Transverse colon (tissue), 4 donors: ENCODE measurements at regions not wholly inside any gene's neighbourhood (a gene's known extent, or its start where the extent isn't known, plus 50 kb on each side); places are given as distances from the start of the nearest gene placed in this dataset.

Experiments used
- EP300 ChIP-seq: sonication (generic); formaldehyde crosslinking; IDR thresholded peaks from one replicate; pipeline ENCODE4 v1.6.1; 2017; ENCODE audit warnings: antibody characterized with exemption, low read depth
- POLR2A ChIP-seq: fragments of 450-650 bp; IDR thresholded peaks from one replicate; pipeline ENCODE4 v1.6.1; 2016; ENCODE audit warnings: antibody characterized with exemption, mild to moderate bottlenecking, moderate library complexity
- POLR2AphosphoS5 ChIP-seq, 3 donors: sonication (generic); formaldehyde crosslinking; IDR thresholded peaks; one replicate each; pipeline ENCODE4 v1.6.1; 2016; ENCODE audit warnings: antibody characterized with exemption in 3 of 3
- TF ChIP-seq, protein P1 (sequence below), 5 experiments: fragments of 200-600 bp in 3 of 5; fragments of 450-650 bp in 2 of 5; sonication (generic) in 3 of 5; IDR thresholded peaks; 1 replicate in 2 of 5; 2 replicates in 3 of 5; pipeline ENCODE4 v1.5.1; 2016 to 2017; ENCODE audit warnings: antibody characterized with exemption in 5 of 5, inconsistent platforms in 3 of 5, mild to moderate bottlenecking in 2 of 5, moderate library complexity in 1 of 5

DNA sequence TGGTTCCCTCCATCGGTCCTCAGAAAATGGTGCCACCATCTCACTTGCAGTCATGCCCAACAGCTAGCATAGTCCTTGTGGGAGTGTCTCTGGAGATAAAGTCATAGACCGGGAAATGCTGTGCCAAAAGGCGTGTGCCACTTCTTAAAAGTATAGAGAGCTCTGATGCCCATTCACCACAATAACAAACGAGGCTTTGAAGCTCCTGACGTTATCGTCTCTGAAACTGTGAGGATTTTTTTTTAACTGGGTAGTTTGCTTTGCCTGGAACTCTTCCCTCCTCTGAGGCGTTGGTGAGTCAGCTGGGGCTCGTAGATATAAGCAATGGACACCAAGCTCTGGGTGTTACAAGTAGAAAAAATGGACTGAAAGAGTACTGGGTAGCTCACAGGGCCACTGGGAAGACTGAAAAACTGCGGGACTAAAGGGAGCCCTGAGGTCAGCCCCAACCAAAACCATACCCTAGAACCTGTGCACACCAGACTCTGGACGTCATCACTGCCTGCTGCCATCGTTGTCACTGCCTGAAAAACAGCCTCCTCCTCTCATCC, 89.4 kb upstream of the TRIM2 start:
- TF ChIP-seq, protein P1, sequence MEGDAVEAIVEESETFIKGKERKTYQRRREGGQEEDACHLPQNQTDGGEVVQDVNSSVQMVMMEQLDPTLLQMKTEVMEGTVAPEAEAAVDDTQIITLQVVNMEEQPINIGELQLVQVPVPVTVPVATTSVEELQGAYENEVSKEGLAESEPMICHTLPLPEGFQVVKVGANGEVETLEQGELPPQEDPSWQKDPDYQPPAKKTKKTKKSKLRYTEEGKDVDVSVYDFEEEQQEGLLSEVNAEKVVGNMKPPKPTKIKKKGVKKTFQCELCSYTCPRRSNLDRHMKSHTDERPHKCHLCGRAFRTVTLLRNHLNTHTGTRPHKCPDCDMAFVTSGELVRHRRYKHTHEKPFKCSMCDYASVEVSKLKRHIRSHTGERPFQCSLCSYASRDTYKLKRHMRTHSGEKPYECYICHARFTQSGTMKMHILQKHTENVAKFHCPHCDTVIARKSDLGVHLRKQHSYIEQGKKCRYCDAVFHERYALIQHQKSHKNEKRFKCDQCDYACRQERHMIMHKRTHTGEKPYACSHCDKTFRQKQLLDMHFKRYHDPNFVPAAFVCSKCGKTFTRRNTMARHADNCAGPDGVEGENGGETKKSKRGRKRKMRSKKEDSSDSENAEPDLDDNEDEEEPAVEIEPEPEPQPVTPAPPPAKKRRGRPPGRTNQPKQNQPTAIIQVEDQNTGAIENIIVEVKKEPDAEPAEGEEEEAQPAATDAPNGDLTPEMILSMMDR (IDR thresholded peaks at IDR 0.05) = no peak
- TF ChIP-seq POLR2A (no peak), EP300 (no peak), POLR2AphosphoS5 (IDR thresholded peaks at IDR 0.05) (no peak)
